K562 (cell line): ENCODE measurements at regions not wholly inside any gene's neighbourhood (a gene's known extent, or its start where the extent isn't known, plus 50 kb on each side); places are given as distances from the start of the nearest gene placed in this dataset.
"Not testable (repeated sequence)": the region's sequence is repeated elsewhere in the genome, so short reads cannot be mapped to it uniquely, and the experiment has no call there.

Experiments used
- CCNT2 ChIP-seq: IDR thresholded peaks from 2 replicates; pipeline ENCODE4 v1.6.1; 2011; ENCODE audit warnings: borderline replicate concordance, low read depth, mild to moderate bottlenecking, moderate library complexity, mixed read lengths, low read length; ENCODE audit not compliant: insufficient read length; ENCODE audit errors: extremely low read depth
- FOXJ3 ChIP-seq: sonication (generic); formaldehyde crosslinking; IDR thresholded peaks from 2 replicates; pipeline ENCODE4 v1.4.0; 2020; ENCODE audit warnings: mild to moderate bottlenecking, missing genetic modification reagents
- MLX ChIP-seq, 2 experiments: fragments of 450-650 bp in 1 of 2; sonication (generic) in 1 of 2; formaldehyde crosslinking; conservative IDR thresholded peaks; 2 replicates each; pipeline versions ENCODE4 v1.4.0 to v1.8.1; 2020 to 2022; ENCODE audit warnings: mild to moderate bottlenecking in 1 of 2, missing genetic modification reagents in 1 of 2
- POLR2A ChIP-seq: fragments of 450-650 bp; conservative IDR thresholded peaks from 2 replicates; pipeline ENCODE4 v1.6.1; 2016
- PRDM10 ChIP-seq: fragments of 450-650 bp; IDR thresholded peaks from 2 replicates; pipeline ENCODE4 v1.6.1; 2018; ENCODE audit not compliant: partially characterized antibody
- ZNF311 ChIP-seq: fragments of 250-450 bp; sonication (Bioruptor Pico); IDR thresholded peaks from 2 replicates; pipeline ENCODE4 v1.4.0; 2020; ENCODE audit warnings: mild to moderate bottlenecking, moderate library complexity

GRCh38 chr1:208353797-208354196, 109.6 kb upstream of the PLXNA2 start:
- TF ChIP-seq POLR2A; MLX (CRISPR knock-in tag; conservative IDR thresholded peaks at IDR 0.05); ZNF311 (CRISPR knock-in tag); FOXJ3 (CRISPR knock-in tag); PRDM10; CCNT2: not testable (repeated sequence)
